ENCODE measurements at regions not wholly inside any gene's neighbourhood (a gene's known extent, or its start where the extent isn't known, plus 50 kb on each side); places are given as distances from the start of the nearest gene placed in this dataset.

DNA sequence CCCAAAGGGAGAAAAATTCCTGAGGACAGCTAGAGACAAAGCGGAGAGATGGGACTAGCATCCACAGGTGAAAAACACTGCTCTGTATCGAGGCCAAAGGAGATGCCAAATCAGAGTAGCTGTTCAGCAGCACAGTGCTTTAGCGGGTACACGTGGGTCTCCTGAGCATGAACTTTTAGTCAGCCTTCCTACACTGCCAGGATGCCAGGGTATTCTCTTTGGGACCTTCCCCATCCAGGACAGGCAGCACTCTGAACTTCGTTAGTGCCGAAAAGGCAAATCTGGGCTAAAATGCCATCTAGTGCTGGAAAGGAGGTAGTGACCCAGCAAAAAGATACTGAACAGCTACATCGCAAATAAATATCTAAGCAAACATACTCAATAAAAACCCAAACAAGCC, 64.9 kb downstream of the C6orf58 start:
- DNase-seq (ENCODE audit: low spot score), result peak; percentile 19
